Calu3 (cell line): ENCODE measurements at regions not wholly inside any gene's neighbourhood (a gene's known extent, or its start where the extent isn't known, plus 50 kb on each side); places are given as distances from the start of the nearest gene placed in this dataset.

Experiments used
- BruUV-seq: library from RNA; stranded (reverse); fragments of 400-500 nt; replicated peaks from 2 replicates; lab custom pipeline; 2021; lab: Mats Ljungman, UMichigan
- CTCF ChIA-PET: fragments of 300-600 bp; sonication (Branson Sonifier 250); formaldehyde crosslinking; loops from one replicate; lab custom pipeline; 2022; ENCODE audit warnings: antibody characterized with exemption; lab: Charles Lee
- DNase-seq: peaks from one replicate; pipeline ENCODE4 v3.0.0; 2022
- H3K27ac Mint-ChIP-seq: one replicate; pipeline ENCODE4 v1.8.0; 2022; ENCODE audit warnings: mixed read lengths; ENCODE audit not compliant: unreplicated experiment
- H3K27me3 Mint-ChIP-seq: one replicate; pipeline ENCODE4 v1.8.0; 2022; ENCODE audit warnings: mixed read lengths; ENCODE audit not compliant: unreplicated experiment
- H3K36me3 Mint-ChIP-seq: one replicate; pipeline ENCODE4 v1.8.0; 2022; ENCODE audit warnings: mild to moderate bottlenecking, moderate library complexity, mixed read lengths; ENCODE audit not compliant: insufficient read depth, unreplicated experiment
- H3K4me1 Mint-ChIP-seq: one replicate; pipeline ENCODE4 v1.8.0; 2022; ENCODE audit warnings: mild to moderate bottlenecking, low read depth, mixed read lengths; ENCODE audit not compliant: unreplicated experiment
- H3K4me3 Mint-ChIP-seq: one replicate; pipeline ENCODE4 v1.8.0; 2022; ENCODE audit warnings: mild to moderate bottlenecking, low read depth, moderate library complexity, mixed read lengths; ENCODE audit not compliant: unreplicated experiment
- H3K9me3 Mint-ChIP-seq: one replicate; pipeline ENCODE4 v1.8.0; 2022; ENCODE audit warnings: low read depth, mixed read lengths; ENCODE audit not compliant: unreplicated experiment
- CTCF ChIP-seq: fragments of 200-600 bp; IDR thresholded peaks from one replicate; pipeline ENCODE4 v1.8.0; 2022; ENCODE audit warnings: antibody characterized with exemption; ENCODE audit not compliant: unreplicated experiment
- intact Hi-C: fragments of 100-400 bp; cut with micrococcal nuclease; formaldehyde crosslinking; loops from one replicate; pipeline ENCODE4 v1.10.0; 2022; ENCODE audit not compliant: unreplicated experiment

GRCh38 chr10:6342096-6342685 lies 139.5 kb downstream of the PFKFB3 start:
- Mint-ChIP-seq H3K9me3 (peaks cover 7% of the 10 kb centered on the region), H3K4me1 (no peaks in the 10 kb centered on the region), H3K27ac (no peak overlapping the region), H3K4me3 (no peak overlapping the region), H3K27me3 (no peaks in the 10 kb centered on the region), H3K36me3 (peaks cover 6% of the 10 kb centered on the region)
- CTCF ChIA-PET, result no interaction called here
- DNase-seq, result no peak
- no peak for TF ChIP-seq CTCF
- intact Hi-C loops, result no loop called here
- no TSS peak for BruUV-seq

- Mint-ChIP-seq H3K27ac (no peak overlapping the region), H3K4me1 (no peaks in the 10 kb centered on the region), H3K4me3 (no peak overlapping the region), H3K27me3 (no peaks in the 10 kb centered on the region), H3K36me3 (peaks cover 6% of the 10 kb centered on the region), H3K9me3 (peaks cover 7% of the 10 kb centered on the region)
- no TSS peak for BruUV-seq
- TF ChIP-seq CTCF, result no peak
- intact Hi-C loops, result no loop called here
- CTCF ChIA-PET, result no interaction called here
- no peak for DNase-seq
Measured at GRCh38 chr10:6343305-6344010, 140.7 kb downstream of the PFKFB3 start.

GRCh38 chr10:6345404-6345803 lies 142.7 kb downstream of the PFKFB3 start:
- Mint-ChIP-seq H3K4me1 (no peaks in the 10 kb centered on the region), H3K27me3 (no peaks in the 10 kb centered on the region), H3K9me3 (peaks cover 9% of the 10 kb centered on the region), H3K4me3 (no peak overlapping the region), H3K27ac (no peak overlapping the region), H3K36me3 (peaks cover 11% of the 10 kb centered on the region)
- no peak for TF ChIP-seq CTCF
- intact Hi-C loops, result no loop called here
- CTCF ChIA-PET, result no interaction called here
- DNase-seq, result no peak
- no TSS peak for BruUV-seq

- TF ChIP-seq CTCF, result no peak
- peaks cover 7% of the 10 kb centered on the region for H3K4me1 Mint-ChIP-seq
- H3K27me3 Mint-ChIP-seq, result no peaks in the 10 kb centered on the region
- intact Hi-C loops, result no loop called here
- BruUV-seq, result no TSS peak
- no peak overlapping the region for H3K4me3 Mint-ChIP-seq
- no peak for DNase-seq
- peaks cover 12% of the 10 kb centered on the region for H3K9me3 Mint-ChIP-seq
- H3K27ac Mint-ChIP-seq, result no peak overlapping the region
- CTCF ChIA-PET, result no interaction called here
- peaks cover 5% of the 10 kb centered on the region for H3K36me3 Mint-ChIP-seq
Measured at GRCh38 chr10:6346631-6347030, 143.9 kb downstream of the PFKFB3 start.
